Vagina (tissue), 2 donors: ENCODE measurements at regions not wholly inside any gene's neighbourhood (a gene's known extent, or its start where the extent isn't known, plus 50 kb on each side); places are given as distances from the start of the nearest gene placed in this dataset.

Experiments
- DNase-seq, 2 donors: peaks; one replicate each; pipeline ENCODE4 v3.0.0-alpha.2; 2017; ENCODE audit errors: extremely low spot score in 2 of 2
- H3K27ac ChIP-seq: fragments of 200-600 bp; sonication (generic); one replicate; pipeline ENCODE4 v1.5.1; 2019
- H3K27me3 ChIP-seq: fragments of 200-600 bp; sonication (generic); one replicate; pipeline ENCODE4 v1.5.1; 2019
- H3K36me3 ChIP-seq, 2 donors: fragments of 200-600 bp; sonication (generic); one replicate each; pipeline ENCODE4 v1.5.1; 2017 to 2019
- H3K4me1 ChIP-seq: fragments of 200-600 bp; sonication (generic); one replicate; pipeline ENCODE4 v1.5.1; 2019
- H3K4me3 ChIP-seq, 2 donors: fragments of 200-600 bp; sonication (generic); 1 replicate in 1 of 2; 2 replicates in 1 of 2; pipeline ENCODE4 v1.5.1; 2016 to 2019
- H3K9me3 ChIP-seq: fragments of 200-600 bp; sonication (generic); one replicate; pipeline ENCODE4 v1.5.1; 2019
- POLR2A ChIP-seq, 2 donors: fragments of 450-650 bp; IDR thresholded peaks; one replicate each; pipeline ENCODE4 v1.6.1; 2017; ENCODE audit warnings: antibody characterized with exemption in 2 of 2, mild to moderate bottlenecking in 2 of 2, moderate library complexity in 2 of 2
- POLR2AphosphoS5 ChIP-seq, 2 donors: sonication (generic); formaldehyde crosslinking; IDR thresholded peaks; one replicate each; pipeline ENCODE4 v1.9.0; 2017; ENCODE audit warnings: antibody characterized with exemption in 2 of 2, mild to moderate bottlenecking in 2 of 2, low read depth in 1 of 2; ENCODE audit not compliant: insufficient read depth in 1 of 2
- intact Hi-C: fragments of 100-400 bp; cut with DNase I; formaldehyde crosslinking; loops from one replicate; pipeline ENCODE4 v1.15.1; 2023
- TF ChIP-seq, protein P1 (sequence below), 3 experiments: fragments of 450-650 bp in 2 of 3; fragments of 200-600 bp in 1 of 3; sonication (generic) in 1 of 3; IDR thresholded peaks; one replicate each; pipeline ENCODE4 v1.5.1; 2017 to 2019; ENCODE audit warnings: antibody characterized with exemption in 3 of 3, mild to moderate bottlenecking in 2 of 3, moderate library complexity in 2 of 3

DNA sequence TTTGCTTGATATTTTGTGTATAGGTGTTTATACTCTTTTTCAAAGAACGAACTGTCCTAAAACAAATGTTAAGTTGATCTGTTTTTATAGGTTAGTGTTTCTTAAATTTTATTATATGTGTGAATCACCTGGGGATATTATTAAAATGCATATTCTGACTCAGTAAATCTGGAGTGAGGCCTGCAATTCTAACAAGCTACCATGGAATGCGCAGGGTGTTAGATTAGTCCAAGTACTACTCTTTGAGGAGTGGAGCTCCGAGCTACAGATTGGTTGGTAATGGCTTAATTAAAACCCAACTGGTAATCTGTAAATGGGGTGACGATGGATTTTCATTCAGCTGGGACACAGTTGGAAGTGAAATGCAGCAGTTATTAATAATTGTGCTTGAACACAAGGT, 214.1 kb upstream of the UFM1 start:
- no peaks in the 10 kb centered on the region for H3K4me1 ChIP-seq
- no peak overlapping the region for H3K27ac ChIP-seq
- DNase-seq = no peak
- no peak overlapping the region for H3K4me3 ChIP-seq
- intact Hi-C loops = no loop called here
- TF ChIP-seq, protein P1, sequence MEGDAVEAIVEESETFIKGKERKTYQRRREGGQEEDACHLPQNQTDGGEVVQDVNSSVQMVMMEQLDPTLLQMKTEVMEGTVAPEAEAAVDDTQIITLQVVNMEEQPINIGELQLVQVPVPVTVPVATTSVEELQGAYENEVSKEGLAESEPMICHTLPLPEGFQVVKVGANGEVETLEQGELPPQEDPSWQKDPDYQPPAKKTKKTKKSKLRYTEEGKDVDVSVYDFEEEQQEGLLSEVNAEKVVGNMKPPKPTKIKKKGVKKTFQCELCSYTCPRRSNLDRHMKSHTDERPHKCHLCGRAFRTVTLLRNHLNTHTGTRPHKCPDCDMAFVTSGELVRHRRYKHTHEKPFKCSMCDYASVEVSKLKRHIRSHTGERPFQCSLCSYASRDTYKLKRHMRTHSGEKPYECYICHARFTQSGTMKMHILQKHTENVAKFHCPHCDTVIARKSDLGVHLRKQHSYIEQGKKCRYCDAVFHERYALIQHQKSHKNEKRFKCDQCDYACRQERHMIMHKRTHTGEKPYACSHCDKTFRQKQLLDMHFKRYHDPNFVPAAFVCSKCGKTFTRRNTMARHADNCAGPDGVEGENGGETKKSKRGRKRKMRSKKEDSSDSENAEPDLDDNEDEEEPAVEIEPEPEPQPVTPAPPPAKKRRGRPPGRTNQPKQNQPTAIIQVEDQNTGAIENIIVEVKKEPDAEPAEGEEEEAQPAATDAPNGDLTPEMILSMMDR (IDR thresholded peaks at IDR 0.05) = no peak
- no peak for TF ChIP-seq POLR2A (IDR thresholded peaks at IDR 0.05)
- no peaks in the 10 kb centered on the region for H3K9me3 ChIP-seq
- H3K36me3 ChIP-seq = no peaks in the 10 kb centered on the region
- no peaks in the 10 kb centered on the region for H3K27me3 ChIP-seq

DNA sequence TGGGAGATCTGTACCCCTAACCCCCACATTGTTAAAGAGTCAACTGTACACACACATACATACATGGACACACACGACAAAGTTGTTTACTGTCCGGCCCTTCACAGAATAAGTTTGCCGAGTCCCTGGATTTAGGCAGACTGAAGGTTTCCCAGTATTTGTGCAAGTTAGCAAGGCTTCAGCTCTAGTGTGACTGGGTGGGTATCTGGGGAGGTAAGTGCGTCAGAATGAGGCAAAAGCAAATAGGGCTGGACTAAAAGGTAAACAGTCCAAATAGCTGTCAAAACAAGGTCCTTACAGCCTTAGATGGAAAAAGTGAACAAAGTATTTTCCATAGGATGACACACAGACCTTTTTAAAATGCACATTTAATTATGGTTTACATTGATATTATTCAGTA, 228.4 kb upstream of the UFM1 start:
- Histone ChIP-seq H3K27ac (no peak overlapping the region), H3K9me3 (no peaks in the 10 kb centered on the region), H3K36me3 (no peaks in the 10 kb centered on the region), H3K4me3 (no peak overlapping the region), H3K27me3 (no peaks in the 10 kb centered on the region), H3K4me1 (no peaks in the 10 kb centered on the region)
- TF ChIP-seq POLR2A (IDR thresholded peaks at IDR 0.05) = no peak
- TF ChIP-seq POLR2AphosphoS5 (IDR thresholded peaks at IDR 0.05; ENCODE audit: insufficient read depth in 1 of 2, low read depth in 1 of 2) = no peak
- TF ChIP-seq, protein P1 (IDR thresholded peaks at IDR 0.05) = no peak
- intact Hi-C loops = no loop called here
- DNase-seq = no peak

DNA sequence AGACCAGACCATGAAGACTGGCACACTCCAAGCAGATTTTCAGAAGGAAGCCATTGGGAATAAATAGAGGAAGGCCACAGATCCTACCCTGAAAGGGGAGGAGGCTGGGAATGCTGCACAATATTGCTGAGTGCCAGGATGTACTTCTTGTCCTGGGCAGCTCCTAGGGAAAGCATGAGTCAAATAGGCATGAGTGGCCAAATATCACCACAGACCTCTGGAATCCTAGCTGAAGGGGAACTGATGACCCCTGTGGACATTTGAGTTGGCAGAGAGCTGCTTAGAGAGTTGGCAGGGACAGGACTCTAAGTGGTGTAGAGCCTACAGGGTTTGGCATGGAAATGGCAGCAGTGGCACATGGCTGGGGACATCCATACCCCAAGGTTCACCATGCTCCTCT, 234.3 kb upstream of the TRPC4 start:
- TF ChIP-seq POLR2AphosphoS5 (IDR thresholded peaks at IDR 0.05; ENCODE audit: insufficient read depth in 1 of 2, low read depth in 1 of 2) (no peak), POLR2A (IDR thresholded peaks at IDR 0.05) (no peak)
- TF ChIP-seq, protein P1 (IDR thresholded peaks at IDR 0.05) = no peak
- intact Hi-C loops = no loop called here

DNA sequence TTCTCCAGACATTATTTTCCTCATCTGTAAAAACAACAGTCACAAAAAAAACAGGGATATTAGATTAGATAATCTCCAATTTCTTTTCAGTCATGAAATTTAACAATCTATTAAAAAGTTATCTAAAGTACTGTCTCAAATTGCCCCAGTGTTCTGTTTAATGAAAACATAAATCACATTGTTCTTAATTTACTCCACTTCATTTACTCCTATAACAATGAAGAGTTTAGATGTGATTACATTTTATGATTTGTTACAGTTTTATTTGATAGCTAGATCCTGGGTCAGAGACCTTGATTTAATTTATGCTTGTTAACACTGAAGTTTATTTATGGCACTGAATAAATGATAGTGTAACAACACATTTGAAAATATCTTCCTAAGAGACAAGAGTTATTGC, 230.2 kb upstream of the TRPC4 start:
- H3K27ac ChIP-seq = no peak overlapping the region
- TF ChIP-seq, protein P1 (IDR thresholded peaks at IDR 0.05) = no peak
- TF ChIP-seq POLR2AphosphoS5 (IDR thresholded peaks at IDR 0.05; ENCODE audit: insufficient read depth in 1 of 2, low read depth in 1 of 2) = no peak
- TF ChIP-seq POLR2A (IDR thresholded peaks at IDR 0.05) = no peak
- H3K36me3 ChIP-seq = no peaks in the 10 kb centered on the region
- H3K4me3 ChIP-seq = no peak overlapping the region
- no peak for DNase-seq
- intact Hi-C loops = no loop called here
- H3K9me3 ChIP-seq = no peaks in the 10 kb centered on the region
- no peaks in the 10 kb centered on the region for H3K27me3 ChIP-seq
- no peaks in the 10 kb centered on the region for H3K4me1 ChIP-seq

More for the DNA sequence above, 234.3 kb upstream of the TRPC4 start:
- Histone ChIP-seq H3K27ac (no peak overlapping the region), H3K27me3 (no peaks in the 10 kb centered on the region), H3K9me3 (no peaks in the 10 kb centered on the region), H3K4me1 (no peaks in the 10 kb centered on the region), H3K4me3 (no peak overlapping the region), H3K36me3 (no peaks in the 10 kb centered on the region)
- DNase-seq = no peak

DNA sequence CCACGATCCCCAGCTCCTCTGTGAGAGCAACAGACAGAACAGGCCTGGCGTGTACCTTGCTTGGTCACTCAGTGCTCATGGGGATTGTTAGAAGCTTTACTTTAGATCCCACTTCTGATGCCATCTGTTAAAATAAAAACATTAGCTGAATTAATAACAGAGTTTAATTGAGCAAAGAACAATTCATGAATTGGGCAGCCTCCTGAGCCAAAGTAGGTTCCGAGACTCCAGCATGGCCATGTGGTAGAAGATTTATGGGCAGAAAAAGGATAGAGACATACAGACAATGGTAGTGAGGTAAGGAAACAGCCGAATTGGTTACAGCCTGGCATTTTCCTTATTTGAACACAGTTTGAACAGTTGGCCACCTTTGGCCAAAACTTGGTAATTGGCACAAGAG, 223.9 kb upstream of the TRPC4 start:
- H3K36me3 ChIP-seq = no peaks in the 10 kb centered on the region
- intact Hi-C loops = no loop called here

More for the DNA sequence above, 223.9 kb upstream of the TRPC4 start:
- no peaks in the 10 kb centered on the region for H3K9me3 ChIP-seq
- no peak overlapping the region for H3K4me3 ChIP-seq
- TF ChIP-seq POLR2AphosphoS5 (IDR thresholded peaks at IDR 0.05; ENCODE audit: insufficient read depth in 1 of 2, low read depth in 1 of 2) (no peak), POLR2A (IDR thresholded peaks at IDR 0.05) (no peak)
- TF ChIP-seq, protein P1 (IDR thresholded peaks at IDR 0.05) = no peak
- H3K27me3 ChIP-seq = no peaks in the 10 kb centered on the region
- H3K4me1 ChIP-seq = no peaks in the 10 kb centered on the region
- no peak for DNase-seq
- no peak overlapping the region for H3K27ac ChIP-seq
